Body of pancreas (tissue), 4 donors: ENCODE measurements at regions not wholly inside any gene's neighbourhood (a gene's known extent, or its start where the extent isn't known, plus 50 kb on each side); places are given as distances from the start of the nearest gene placed in this dataset.

Experiments
- POLR2A ChIP-seq, 3 donors: fragments of 450-650 bp; IDR thresholded peaks; one replicate each; pipeline ENCODE4 v1.6.1; 2016; ENCODE audit warnings: antibody characterized with exemption in 3 of 3, mild to moderate bottlenecking in 2 of 3
- TF ChIP-seq, protein P1 (sequence below), 7 experiments: fragments of 450-650 bp in 4 of 7; fragments of 200-600 bp in 3 of 7; sonication (generic) in 3 of 7; IDR thresholded peaks; one replicate each; pipeline ENCODE4 v1.5.1; 2016 to 2019; ENCODE audit warnings: antibody characterized with exemption in 7 of 7

DNA sequence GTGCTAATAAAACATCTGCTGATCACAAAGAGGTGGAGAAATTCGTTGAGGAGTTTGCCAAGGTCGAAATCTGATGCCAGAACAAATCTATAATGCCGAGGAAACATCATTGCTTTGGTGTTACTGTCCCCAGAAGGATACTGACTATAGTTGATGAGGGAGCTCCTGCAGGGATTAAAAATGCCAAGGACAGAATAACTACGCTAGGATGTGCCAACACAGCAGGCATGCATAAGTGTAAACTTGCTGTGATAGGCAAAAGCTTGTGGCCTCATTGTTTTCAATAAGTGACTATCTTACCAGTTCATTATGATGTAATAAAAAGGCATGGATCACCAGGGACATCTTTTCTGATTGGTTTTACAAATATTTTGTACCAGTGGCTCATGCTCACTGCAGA, 66.8 kb upstream of the ADCY2 start:
- TF ChIP-seq, protein P1, sequence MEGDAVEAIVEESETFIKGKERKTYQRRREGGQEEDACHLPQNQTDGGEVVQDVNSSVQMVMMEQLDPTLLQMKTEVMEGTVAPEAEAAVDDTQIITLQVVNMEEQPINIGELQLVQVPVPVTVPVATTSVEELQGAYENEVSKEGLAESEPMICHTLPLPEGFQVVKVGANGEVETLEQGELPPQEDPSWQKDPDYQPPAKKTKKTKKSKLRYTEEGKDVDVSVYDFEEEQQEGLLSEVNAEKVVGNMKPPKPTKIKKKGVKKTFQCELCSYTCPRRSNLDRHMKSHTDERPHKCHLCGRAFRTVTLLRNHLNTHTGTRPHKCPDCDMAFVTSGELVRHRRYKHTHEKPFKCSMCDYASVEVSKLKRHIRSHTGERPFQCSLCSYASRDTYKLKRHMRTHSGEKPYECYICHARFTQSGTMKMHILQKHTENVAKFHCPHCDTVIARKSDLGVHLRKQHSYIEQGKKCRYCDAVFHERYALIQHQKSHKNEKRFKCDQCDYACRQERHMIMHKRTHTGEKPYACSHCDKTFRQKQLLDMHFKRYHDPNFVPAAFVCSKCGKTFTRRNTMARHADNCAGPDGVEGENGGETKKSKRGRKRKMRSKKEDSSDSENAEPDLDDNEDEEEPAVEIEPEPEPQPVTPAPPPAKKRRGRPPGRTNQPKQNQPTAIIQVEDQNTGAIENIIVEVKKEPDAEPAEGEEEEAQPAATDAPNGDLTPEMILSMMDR (IDR thresholded peaks at IDR 0.05), result no peak
- TF ChIP-seq POLR2A (IDR thresholded peaks at IDR 0.05), result no peak
